ENCODE measurements at regions not wholly inside any gene's neighbourhood (a gene's known extent, or its start where the extent isn't known, plus 50 kb on each side); places are given as distances from the start of the nearest gene placed in this dataset.

DNA sequence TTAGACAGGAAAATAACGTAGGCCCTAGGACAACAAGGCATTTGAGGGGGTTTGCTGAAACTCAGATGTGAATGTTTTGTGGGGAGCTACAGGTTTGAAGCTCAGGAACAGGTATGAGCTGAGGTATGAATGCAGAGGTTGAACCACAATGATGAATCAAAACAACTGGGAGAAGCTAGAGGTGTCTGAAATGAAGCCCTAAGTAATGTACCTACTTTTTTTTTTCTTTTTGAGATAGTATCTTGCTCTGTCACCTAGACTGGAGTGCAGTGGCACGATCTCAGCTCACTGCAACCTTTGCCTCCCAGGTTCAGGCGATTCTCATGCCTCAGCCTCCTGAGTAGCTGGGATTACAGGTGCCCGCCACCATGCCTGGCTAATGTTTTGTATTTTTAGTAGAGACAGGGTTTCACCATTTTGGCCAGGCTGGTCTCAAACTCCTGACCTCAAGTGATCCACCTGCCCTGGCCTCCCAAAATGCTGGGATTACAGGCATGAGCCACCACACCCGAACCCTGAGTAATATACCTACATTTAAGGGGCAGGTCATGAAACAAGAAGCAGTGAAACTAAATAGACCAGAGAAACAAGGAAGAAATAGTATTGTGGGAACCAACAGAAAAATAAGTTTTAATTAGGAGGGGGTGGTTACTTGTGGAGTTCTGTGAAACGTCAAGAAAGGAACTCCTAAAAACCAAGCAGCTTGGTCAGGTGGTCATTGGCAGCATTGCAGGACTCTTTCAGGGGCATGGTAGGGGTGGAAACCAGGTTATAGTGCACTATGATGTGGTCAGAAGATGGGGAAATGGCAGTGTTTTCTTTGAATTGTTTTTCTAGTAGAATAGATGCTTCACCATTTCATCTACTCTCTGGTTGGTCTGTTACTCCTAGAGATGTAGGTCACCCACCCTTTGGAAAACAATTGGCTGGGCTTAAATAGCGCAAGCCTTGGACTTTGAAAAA is 138.1 kb downstream of the CD164 start:
- TF ChIP-seq, protein P1, sequence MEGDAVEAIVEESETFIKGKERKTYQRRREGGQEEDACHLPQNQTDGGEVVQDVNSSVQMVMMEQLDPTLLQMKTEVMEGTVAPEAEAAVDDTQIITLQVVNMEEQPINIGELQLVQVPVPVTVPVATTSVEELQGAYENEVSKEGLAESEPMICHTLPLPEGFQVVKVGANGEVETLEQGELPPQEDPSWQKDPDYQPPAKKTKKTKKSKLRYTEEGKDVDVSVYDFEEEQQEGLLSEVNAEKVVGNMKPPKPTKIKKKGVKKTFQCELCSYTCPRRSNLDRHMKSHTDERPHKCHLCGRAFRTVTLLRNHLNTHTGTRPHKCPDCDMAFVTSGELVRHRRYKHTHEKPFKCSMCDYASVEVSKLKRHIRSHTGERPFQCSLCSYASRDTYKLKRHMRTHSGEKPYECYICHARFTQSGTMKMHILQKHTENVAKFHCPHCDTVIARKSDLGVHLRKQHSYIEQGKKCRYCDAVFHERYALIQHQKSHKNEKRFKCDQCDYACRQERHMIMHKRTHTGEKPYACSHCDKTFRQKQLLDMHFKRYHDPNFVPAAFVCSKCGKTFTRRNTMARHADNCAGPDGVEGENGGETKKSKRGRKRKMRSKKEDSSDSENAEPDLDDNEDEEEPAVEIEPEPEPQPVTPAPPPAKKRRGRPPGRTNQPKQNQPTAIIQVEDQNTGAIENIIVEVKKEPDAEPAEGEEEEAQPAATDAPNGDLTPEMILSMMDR (conservative IDR thresholded peaks at IDR 0.05; ENCODE audit: low read depth, low read length) = no peak
- TF ChIP-seq EZH2 (IDR thresholded peaks at IDR 0.05; ENCODE audit: low read length, unreplicated experiment) = no peak
- no peak for TF ChIP-seq EZH2phosphoT487 (IDR thresholded peaks at IDR 0.05; ENCODE audit: borderline replicate concordance, low read length)
